Right lobe of liver (tissue), 4 donors: ENCODE measurements at regions not wholly inside any gene's neighbourhood (a gene's known extent, or its start where the extent isn't known, plus 50 kb on each side); places are given as distances from the start of the nearest gene placed in this dataset.

Experiments used
- POLR2A ChIP-seq: fragments of 450-650 bp; IDR thresholded peaks from one replicate; pipeline ENCODE4 v1.6.1; 2017; ENCODE audit warnings: antibody characterized with exemption, mild to moderate bottlenecking
- TF ChIP-seq, protein P1 (sequence below), 4 donors: fragments of 200-600 bp in 3 of 4; fragments of 450-650 bp in 1 of 4; IDR thresholded peaks; one replicate each; pipeline versions ENCODE4 v1.5.1 to v1.8.0; 2016 to 2022; ENCODE audit warnings: antibody characterized with exemption in 4 of 4, mild to moderate bottlenecking in 2 of 4
- donor health status: DM: no; HTN: no; CAD: no.
- donor health status: DM: no; HTN: no; CAD: no.
- donor health status: DM: no; HTN: yes; CAD: no.

- TF ChIP-seq, protein P1, sequence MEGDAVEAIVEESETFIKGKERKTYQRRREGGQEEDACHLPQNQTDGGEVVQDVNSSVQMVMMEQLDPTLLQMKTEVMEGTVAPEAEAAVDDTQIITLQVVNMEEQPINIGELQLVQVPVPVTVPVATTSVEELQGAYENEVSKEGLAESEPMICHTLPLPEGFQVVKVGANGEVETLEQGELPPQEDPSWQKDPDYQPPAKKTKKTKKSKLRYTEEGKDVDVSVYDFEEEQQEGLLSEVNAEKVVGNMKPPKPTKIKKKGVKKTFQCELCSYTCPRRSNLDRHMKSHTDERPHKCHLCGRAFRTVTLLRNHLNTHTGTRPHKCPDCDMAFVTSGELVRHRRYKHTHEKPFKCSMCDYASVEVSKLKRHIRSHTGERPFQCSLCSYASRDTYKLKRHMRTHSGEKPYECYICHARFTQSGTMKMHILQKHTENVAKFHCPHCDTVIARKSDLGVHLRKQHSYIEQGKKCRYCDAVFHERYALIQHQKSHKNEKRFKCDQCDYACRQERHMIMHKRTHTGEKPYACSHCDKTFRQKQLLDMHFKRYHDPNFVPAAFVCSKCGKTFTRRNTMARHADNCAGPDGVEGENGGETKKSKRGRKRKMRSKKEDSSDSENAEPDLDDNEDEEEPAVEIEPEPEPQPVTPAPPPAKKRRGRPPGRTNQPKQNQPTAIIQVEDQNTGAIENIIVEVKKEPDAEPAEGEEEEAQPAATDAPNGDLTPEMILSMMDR (IDR thresholded peaks at IDR 0.05) = no peak
- TF ChIP-seq POLR2A = no peak
These were observed 220.5 kb upstream of the TENM4 start for GRCh38 chr11:79661373-79661772.
